ENCODE measurements at regions not wholly inside any gene's neighbourhood (a gene's known extent, or its start where the extent isn't known, plus 50 kb on each side); places are given as distances from the start of the nearest gene placed in this dataset.

- H3K9me3 ChIP-seq (ENCODE audit: control insufficient read depth, insufficient read depth, low read length) = no peaks in the 10 kb centered on the region
- H3K4me1 ChIP-seq (ENCODE audit: insufficient read depth, low read length) = peaks cover 13% of the 10 kb centered on the region
- no peak overlapping the region for H3K9ac ChIP-seq (ENCODE audit: low read depth, low read length)
- H3K36me3 ChIP-seq (ENCODE audit: insufficient read depth, low read length) = no peaks in the 10 kb centered on the region
These were observed 378.5 kb downstream of the PLK2 start for GRCh38 chr5:58081435-58081834.

GRCh38 chr5:58080573-58080972 lies 379.3 kb downstream of the PLK2 start:
- no peak overlapping the region for H3K9ac ChIP-seq (ENCODE audit: low read depth, low read length)
- no peaks in the 10 kb centered on the region for H3K9me3 ChIP-seq (ENCODE audit: control insufficient read depth, insufficient read depth, low read length)
- H3K4me1 ChIP-seq (ENCODE audit: insufficient read depth, low read length) = peaks cover 13% of the 10 kb centered on the region

DNA sequence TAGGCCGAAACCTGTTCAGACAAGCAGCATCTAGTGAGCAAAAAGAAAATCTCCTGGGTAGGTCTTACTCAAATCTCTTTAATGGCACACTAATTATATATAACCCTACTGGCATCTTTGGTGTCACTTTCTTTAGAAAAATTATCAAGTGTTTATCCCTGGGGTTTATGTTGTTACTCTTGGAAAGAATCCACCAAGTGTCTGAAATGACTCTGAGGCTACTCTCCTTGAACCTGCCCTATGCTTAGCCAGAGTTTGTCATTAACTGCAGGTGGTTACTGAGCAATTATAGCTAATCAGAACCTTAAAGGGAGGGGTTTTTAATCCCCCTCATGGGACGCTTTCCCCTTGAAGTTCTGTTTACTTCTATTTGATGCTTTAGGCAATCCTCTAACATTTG lies 381.9 kb downstream of the PLK2 start:
- H3K9me3 ChIP-seq (ENCODE audit: control insufficient read depth, insufficient read depth, low read length) = no peaks in the 10 kb centered on the region
- H3K4me1 ChIP-seq (ENCODE audit: insufficient read depth, low read length) = peaks cover 13% of the 10 kb centered on the region
- H3K9ac ChIP-seq (ENCODE audit: low read depth, low read length) = no peak overlapping the region
- H3K36me3 ChIP-seq (ENCODE audit: insufficient read depth, low read length) = no peaks in the 10 kb centered on the region

More at GRCh38 chr5:58080573-58080972, 379.3 kb downstream of the PLK2 start:
- no peaks in the 10 kb centered on the region for H3K36me3 ChIP-seq (ENCODE audit: insufficient read depth, low read length)

DNA sequence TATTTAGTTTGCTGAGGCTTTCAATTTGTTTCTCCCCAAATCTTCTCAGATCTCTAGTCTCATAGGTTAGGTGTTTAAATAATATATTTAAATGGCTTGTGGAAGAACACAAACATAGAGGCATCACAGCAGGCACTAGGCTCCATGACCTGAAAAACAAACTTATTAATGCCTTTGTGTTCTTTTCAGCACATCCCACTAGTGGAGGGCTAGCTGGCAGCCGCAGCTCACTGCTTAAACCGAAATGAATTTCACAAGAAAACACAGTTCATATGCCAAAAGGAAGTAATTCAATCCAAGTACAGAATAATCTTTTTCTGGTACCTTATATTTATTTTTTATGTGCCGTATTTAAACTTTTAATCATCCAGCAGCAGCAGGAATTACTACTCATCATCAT lies 382.5 kb downstream of the PLK2 start:
- no peak overlapping the region for H3K9ac ChIP-seq (ENCODE audit: low read depth, low read length)
- H3K36me3 ChIP-seq (ENCODE audit: insufficient read depth, low read length) = no peaks in the 10 kb centered on the region
- peaks cover 16% of the 10 kb centered on the region for H3K4me1 ChIP-seq (ENCODE audit: insufficient read depth, low read length)
- H3K9me3 ChIP-seq (ENCODE audit: control insufficient read depth, insufficient read depth, low read length) = no peaks in the 10 kb centered on the region

DNA sequence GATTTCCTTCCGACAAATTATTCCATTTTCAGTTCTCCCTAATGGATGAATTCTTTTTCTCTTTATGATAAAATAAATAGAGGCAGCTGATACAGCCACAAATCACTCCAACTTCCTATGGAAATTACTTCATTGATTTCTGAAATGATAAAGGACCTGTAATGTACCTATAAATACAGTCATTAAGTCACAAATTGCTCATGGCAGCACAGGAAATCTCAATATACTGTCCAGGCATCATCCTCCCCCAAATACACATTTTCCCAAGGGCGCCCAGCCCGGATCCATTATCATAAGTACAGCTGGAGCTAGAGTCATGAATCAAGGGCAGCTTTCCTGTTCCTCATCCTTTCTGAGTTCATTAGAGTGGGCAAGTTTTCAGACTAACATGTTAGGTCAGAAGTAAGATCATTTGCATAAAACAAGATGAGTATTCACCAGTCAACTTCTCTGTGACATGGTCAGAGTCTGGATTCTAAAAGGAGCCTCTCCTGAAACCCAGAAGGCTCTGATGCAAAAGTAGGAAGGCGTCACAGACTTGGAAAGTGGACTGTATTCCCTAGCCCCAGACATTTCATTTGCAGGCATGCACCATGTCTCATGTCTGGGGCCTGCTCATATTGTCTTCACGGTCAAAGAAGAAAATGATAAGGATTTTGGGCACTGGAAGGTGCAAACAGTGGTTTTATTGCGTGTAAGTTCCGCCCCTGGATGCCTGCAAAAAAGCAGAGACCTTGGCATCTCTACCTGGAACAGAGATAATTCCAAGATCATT lies 383.2 kb downstream of the PLK2 start:
- Histone ChIP-seq H3K4me1 (ENCODE audit: insufficient read depth, low read length) (peaks cover 19% of the 10 kb centered on the region), H3K9ac (ENCODE audit: low read depth, low read length) (no peak overlapping the region), H3K9me3 (ENCODE audit: control insufficient read depth, insufficient read depth, low read length) (no peaks in the 10 kb centered on the region), H3K36me3 (ENCODE audit: insufficient read depth, low read length) (no peaks in the 10 kb centered on the region)

GRCh38 chr5:58075907-58076306 lies 384.0 kb downstream of the PLK2 start:
- Histone ChIP-seq H3K36me3 (ENCODE audit: insufficient read depth, low read length) (no peaks in the 10 kb centered on the region), H3K9me3 (ENCODE audit: control insufficient read depth, insufficient read depth, low read length) (no peaks in the 10 kb centered on the region), H3K4me1 (ENCODE audit: insufficient read depth, low read length) (peaks cover 22% of the 10 kb centered on the region), H3K9ac (ENCODE audit: low read depth, low read length) (no peak overlapping the region)

DNA sequence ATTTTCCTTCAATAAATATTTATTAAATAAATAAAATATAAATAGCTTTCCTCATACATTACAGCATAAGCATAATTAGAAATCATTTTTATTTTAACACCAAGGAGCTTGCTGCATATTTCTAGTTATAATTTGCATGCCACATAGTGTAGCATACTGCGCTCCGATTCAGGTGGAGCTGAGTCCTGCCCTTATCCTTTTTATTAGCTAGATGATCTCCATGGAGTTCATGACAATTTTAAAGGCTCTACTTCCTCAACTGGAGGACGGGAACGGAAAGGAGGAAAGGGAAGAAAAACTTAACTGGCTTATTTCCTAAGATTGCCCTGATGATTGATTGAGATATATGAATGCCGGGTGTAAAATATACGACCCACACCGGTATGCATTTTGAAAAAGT lies 385.2 kb downstream of the PLK2 start:
- Histone ChIP-seq H3K36me3 (ENCODE audit: insufficient read depth, low read length) (no peaks in the 10 kb centered on the region), H3K9ac (ENCODE audit: low read depth, low read length) (no peak overlapping the region), H3K4me1 (ENCODE audit: insufficient read depth, low read length) (peaks cover 17% of the 10 kb centered on the region; the same call in 1 of the 2 replicates), H3K9me3 (ENCODE audit: control insufficient read depth, insufficient read depth, low read length) (no peaks in the 10 kb centered on the region)

DNA sequence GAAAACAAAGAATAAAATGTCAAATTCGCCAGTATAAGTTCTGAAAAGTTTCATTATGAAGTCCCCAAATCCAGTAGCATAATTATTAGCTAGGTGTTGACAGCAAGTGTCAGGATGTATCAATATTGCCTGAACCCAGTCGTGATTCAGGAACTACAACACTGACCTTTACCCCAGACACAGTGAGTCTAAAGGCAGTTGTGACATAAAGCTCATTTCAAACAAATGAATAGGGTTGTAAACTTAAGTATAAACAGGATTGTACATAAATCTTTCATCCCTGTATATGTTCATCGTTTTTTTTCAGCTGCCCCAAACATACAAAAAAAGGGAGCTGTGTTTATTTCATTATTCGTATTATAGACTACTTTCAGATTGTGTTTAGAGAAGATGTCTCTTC lies 385.7 kb downstream of the PLK2 start:
- Histone ChIP-seq H3K9ac (ENCODE audit: low read depth, low read length) (no peak overlapping the region), H3K4me1 (ENCODE audit: insufficient read depth, low read length) (peaks cover 17% of the 10 kb centered on the region; the same call in 1 of the 2 replicates), H3K9me3 (ENCODE audit: control insufficient read depth, insufficient read depth, low read length) (no peaks in the 10 kb centered on the region), H3K36me3 (ENCODE audit: insufficient read depth, low read length) (no peaks in the 10 kb centered on the region)

- peaks cover 17% of the 10 kb centered on the region; the same call in 1 of the 2 replicates for H3K4me1 ChIP-seq (ENCODE audit: insufficient read depth, low read length)
- H3K9me3 ChIP-seq (ENCODE audit: control insufficient read depth, insufficient read depth, low read length) = no peaks in the 10 kb centered on the region
- no peak overlapping the region for H3K9ac ChIP-seq (ENCODE audit: low read depth, low read length)
- no peaks in the 10 kb centered on the region for H3K36me3 ChIP-seq (ENCODE audit: insufficient read depth, low read length)
These were observed 386.6 kb downstream of the PLK2 start for GRCh38 chr5:58073243-58073642.

GRCh38 chr5:58072300-58072965 lies 387.5 kb downstream of the PLK2 start:
- H3K9me3 ChIP-seq (ENCODE audit: control insufficient read depth, insufficient read depth, low read length) = no peaks in the 10 kb centered on the region
- H3K4me1 ChIP-seq (ENCODE audit: insufficient read depth, low read length) = peaks cover 12% of the 10 kb centered on the region; the same call in 1 of the 2 replicates
- no peaks in the 10 kb centered on the region for H3K36me3 ChIP-seq (ENCODE audit: insufficient read depth, low read length)
- H3K9ac ChIP-seq (ENCODE audit: low read depth, low read length) = no peak overlapping the region

GRCh38 chr5:58071566-58071965 lies 388.3 kb downstream of the PLK2 start:
- H3K4me1 ChIP-seq (ENCODE audit: insufficient read depth, low read length) = peaks cover 11% of the 10 kb centered on the region; the same call in 1 of the 2 replicates
- H3K36me3 ChIP-seq (ENCODE audit: insufficient read depth, low read length) = no peaks in the 10 kb centered on the region
- no peaks in the 10 kb centered on the region for H3K9me3 ChIP-seq (ENCODE audit: control insufficient read depth, insufficient read depth, low read length)
- no peak overlapping the region for H3K9ac ChIP-seq (ENCODE audit: low read depth, low read length)

DNA sequence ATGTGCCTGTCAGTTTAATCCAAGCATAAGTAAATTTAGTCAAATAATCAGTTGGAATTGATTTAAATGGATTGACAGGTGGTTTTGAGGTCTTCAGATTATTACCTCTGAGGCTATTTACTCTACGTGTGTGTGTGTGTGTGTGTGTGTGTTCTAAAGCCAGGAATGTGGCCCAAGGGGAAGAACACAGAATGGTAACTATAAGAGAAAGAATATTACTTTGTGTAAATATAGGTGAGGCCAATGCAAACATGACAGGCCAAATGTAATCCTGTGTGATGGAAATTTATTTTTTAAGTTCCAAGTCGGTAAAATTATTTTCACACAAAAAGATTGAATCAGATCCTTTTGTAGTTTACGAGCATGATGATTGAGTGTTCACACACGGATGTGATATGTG lies 390.0 kb downstream of the PLK2 start:
- Histone ChIP-seq H3K4me1 (ENCODE audit: insufficient read depth, low read length) (peaks cover 11% of the 10 kb centered on the region; the same call in 1 of the 2 replicates), H3K9ac (ENCODE audit: low read depth, low read length) (no peak overlapping the region), H3K9me3 (ENCODE audit: control insufficient read depth, insufficient read depth, low read length) (no peaks in the 10 kb centered on the region), H3K36me3 (ENCODE audit: insufficient read depth, low read length) (no peaks in the 10 kb centered on the region)

GRCh38 chr5:58069016-58069705 lies 390.7 kb downstream of the PLK2 start:
- no peaks in the 10 kb centered on the region for H3K36me3 ChIP-seq (ENCODE audit: insufficient read depth, low read length)
- H3K9ac ChIP-seq (ENCODE audit: low read depth, low read length) = no peak overlapping the region
- peaks cover 11% of the 10 kb centered on the region; the same call in 1 of the 2 replicates for H3K4me1 ChIP-seq (ENCODE audit: insufficient read depth, low read length)
- no peaks in the 10 kb centered on the region for H3K9me3 ChIP-seq (ENCODE audit: control insufficient read depth, insufficient read depth, low read length)

- no peaks in the 10 kb centered on the region for H3K36me3 ChIP-seq (ENCODE audit: insufficient read depth, low read length)
- H3K4me1 ChIP-seq (ENCODE audit: insufficient read depth, low read length) = peaks cover 4% of the 10 kb centered on the region; the same call in 1 of the 2 replicates
- H3K9ac ChIP-seq (ENCODE audit: low read depth, low read length) = no peak overlapping the region
- H3K9me3 ChIP-seq (ENCODE audit: control insufficient read depth, insufficient read depth, low read length) = no peaks in the 10 kb centered on the region
These were observed 393.3 kb downstream of the PLK2 start for GRCh38 chr5:58066557-58066956.

All from ES-I3 (cell line).